ENCODE measurements at regions not wholly inside any gene's neighbourhood (a gene's known extent, or its start where the extent isn't known, plus 50 kb on each side); places are given as distances from the start of the nearest gene placed in this dataset.
A peak's percentile ranks its signal among the peaks of the same experiment; 100 is the strongest.
"Not testable (repeated sequence)": the region's sequence is repeated elsewhere in the genome, so short reads cannot be mapped to it uniquely, and the experiment has no call there.

GRCh38 chrX:140229191-140229590 is 263.9 kb upstream of the CXorf66 start:
- no peak for TF ChIP-seq ZNF121 (CRISPR knock-in tag; IDR thresholded peaks at IDR 0.05)
- no peak for TF ChIP-seq E2F4 (CRISPR knock-in tag; IDR thresholded peaks at IDR 0.05; ENCODE audit: borderline replicate concordance, low read depth)
- TF ChIP-seq, protein P1, sequence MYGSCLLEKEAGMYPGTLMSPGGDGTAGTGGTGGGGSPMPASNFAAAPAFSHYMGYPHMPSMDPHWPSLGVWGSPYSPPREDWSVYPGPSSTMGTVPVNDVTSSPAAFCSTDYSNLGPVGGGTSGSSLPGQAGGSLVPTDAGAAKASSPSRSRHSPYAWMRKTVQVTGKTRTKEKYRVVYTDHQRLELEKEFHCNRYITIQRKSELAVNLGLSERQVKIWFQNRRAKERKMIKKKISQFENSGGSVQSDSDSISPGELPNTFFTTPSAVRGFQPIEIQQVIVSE (CRISPR knock-in tag; IDR thresholded peaks at IDR 0.05; ENCODE audit: borderline replicate concordance) = no peak
- TF ChIP-seq MXD4 (CRISPR knock-in tag; IDR thresholded peaks at IDR 0.05; ENCODE audit: borderline replicate concordance) = no peak
- no peak for TF ChIP-seq FOXK1 (CRISPR knock-in tag; IDR thresholded peaks at IDR 0.05)
- TF ChIP-seq, protein P2, sequence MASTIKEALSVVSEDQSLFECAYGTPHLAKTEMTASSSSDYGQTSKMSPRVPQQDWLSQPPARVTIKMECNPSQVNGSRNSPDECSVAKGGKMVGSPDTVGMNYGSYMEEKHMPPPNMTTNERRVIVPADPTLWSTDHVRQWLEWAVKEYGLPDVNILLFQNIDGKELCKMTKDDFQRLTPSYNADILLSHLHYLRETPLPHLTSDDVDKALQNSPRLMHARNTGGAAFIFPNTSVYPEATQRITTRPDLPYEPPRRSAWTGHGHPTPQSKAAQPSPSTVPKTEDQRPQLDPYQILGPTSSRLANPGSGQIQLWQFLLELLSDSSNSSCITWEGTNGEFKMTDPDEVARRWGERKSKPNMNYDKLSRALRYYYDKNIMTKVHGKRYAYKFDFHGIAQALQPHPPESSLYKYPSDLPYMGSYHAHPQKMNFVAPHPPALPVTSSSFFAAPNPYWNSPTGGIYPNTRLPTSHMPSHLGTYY (CRISPR knock-in tag; IDR thresholded peaks at IDR 0.05) = no peak
- TF ChIP-seq, protein P3, sequence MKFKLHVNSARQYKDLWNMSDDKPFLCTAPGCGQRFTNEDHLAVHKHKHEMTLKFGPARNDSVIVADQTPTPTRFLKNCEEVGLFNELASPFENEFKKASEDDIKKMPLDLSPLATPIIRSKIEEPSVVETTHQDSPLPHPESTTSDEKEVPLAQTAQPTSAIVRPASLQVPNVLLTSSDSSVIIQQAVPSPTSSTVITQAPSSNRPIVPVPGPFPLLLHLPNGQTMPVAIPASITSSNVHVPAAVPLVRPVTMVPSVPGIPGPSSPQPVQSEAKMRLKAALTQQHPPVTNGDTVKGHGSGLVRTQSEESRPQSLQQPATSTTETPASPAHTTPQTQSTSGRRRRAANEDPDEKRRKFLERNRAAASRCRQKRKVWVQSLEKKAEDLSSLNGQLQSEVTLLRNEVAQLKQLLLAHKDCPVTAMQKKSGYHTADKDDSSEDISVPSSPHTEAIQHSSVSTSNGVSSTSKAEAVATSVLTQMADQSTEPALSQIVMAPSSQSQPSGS (CRISPR knock-in tag; IDR thresholded peaks at IDR 0.05; ENCODE audit: borderline replicate concordance, low read depth) = no peak
- TF ChIP-seq, protein P4, sequence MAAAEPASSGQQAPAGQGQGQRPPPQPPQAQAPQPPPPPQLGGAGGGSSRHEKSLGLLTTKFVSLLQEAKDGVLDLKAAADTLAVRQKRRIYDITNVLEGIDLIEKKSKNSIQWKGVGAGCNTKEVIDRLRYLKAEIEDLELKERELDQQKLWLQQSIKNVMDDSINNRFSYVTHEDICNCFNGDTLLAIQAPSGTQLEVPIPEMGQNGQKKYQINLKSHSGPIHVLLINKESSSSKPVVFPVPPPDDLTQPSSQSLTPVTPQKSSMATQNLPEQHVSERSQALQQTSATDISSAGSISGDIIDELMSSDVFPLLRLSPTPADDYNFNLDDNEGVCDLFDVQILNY (CRISPR knock-in tag; IDR thresholded peaks at IDR 0.05) = no peak
- no peak for TF ChIP-seq SP1 (CRISPR knock-in tag; conservative IDR thresholded peaks at IDR 0.05)
- no peak for TF ChIP-seq NFYB (CRISPR knock-in tag; conservative IDR thresholded peaks at IDR 0.05; ENCODE audit: low read depth)
- TF ChIP-seq JAZF1 (CRISPR knock-in tag; IDR thresholded peaks at IDR 0.05) = no peak
- POLR2A ChIA-PET = no interaction called here

DNA sequence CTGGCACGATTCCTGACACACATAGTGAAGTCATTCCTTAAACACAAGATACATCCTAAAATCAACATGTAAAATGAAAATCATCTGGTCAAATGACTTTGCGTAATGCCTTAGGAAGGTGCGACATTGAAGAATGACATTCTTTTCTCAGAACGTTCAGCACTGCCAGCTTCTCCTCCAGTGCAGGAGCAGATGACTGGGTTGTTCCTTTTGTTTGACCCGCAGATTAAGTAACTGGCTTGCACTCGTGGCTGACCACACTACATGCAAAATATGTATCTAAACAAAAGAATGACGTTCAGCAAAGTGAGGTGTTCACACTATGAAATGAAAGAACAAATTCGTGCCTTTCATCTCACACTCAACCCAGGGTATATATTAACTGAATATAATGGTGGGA is 260.7 kb upstream of the CXorf66 start:
- H3K27ac Mint-ChIP-seq; H3K4me3 Mint-ChIP-seq; H3K36me3 Mint-ChIP-seq; POLR2A ChIA-PET; H3K27me3 Mint-ChIP-seq (ENCODE audit: low read depth); CTCF ChIA-PET; ATAC-seq; DNase-seq (ENCODE audit: low spot score); H3K9me3 Mint-ChIP-seq: not testable (repeated sequence)
- peaks cover 22% of the 10 kb centered on the region for H3K4me1 Mint-ChIP-seq

More at GRCh38 chrX:140229191-140229590, 263.9 kb upstream of the CXorf66 start:
- ATAC-seq = peak; percentile 88
- H3K4me1 Mint-ChIP-seq = peaks cover 12% of the 10 kb centered on the region
- no peak overlapping the region for H3K4me3 Mint-ChIP-seq
- peaks cover 13% of the 10 kb centered on the region for H3K36me3 Mint-ChIP-seq
- H3K27ac Mint-ChIP-seq = peak overlapping the region; percentile 85
- CTCF ChIA-PET = no interaction called here
- peaks cover 17% of the 10 kb centered on the region for H3K9me3 Mint-ChIP-seq
- H3K27me3 Mint-ChIP-seq (ENCODE audit: low read depth) = no peaks in the 10 kb centered on the region
- DNase-seq (ENCODE audit: low spot score) = no peak

DNA sequence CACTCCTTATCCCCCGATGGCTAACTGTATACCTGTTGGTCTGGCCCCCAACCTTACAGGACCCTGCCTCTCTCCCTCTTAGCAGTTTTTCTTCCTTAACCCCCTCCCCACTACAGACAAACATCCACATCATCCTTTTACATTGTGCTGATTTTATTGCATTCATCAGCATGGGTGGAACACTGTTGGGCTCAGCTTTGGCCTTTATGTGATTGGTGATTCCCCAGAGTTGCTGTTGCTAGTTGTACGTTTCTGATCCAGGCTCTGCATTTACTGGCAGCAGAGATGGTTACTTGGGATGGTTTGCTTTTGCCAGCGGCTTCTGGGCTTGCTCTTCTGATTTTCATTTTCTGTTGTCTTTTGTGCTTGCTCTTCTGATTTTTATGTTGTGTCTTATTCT is 250.6 kb upstream of the CXorf66 start:
- ATAC-seq; H3K27ac Mint-ChIP-seq; POLR2A ChIA-PET; H3K36me3 Mint-ChIP-seq; H3K9me3 Mint-ChIP-seq; DNase-seq (ENCODE audit: low spot score); H3K4me3 Mint-ChIP-seq; H3K4me1 Mint-ChIP-seq; H3K27me3 Mint-ChIP-seq (ENCODE audit: low read depth); CTCF ChIA-PET: not testable (repeated sequence)

- POLR2A ChIA-PET; CTCF ChIA-PET; H3K27me3 Mint-ChIP-seq (ENCODE audit: low read depth); H3K36me3 Mint-ChIP-seq; H3K4me1 Mint-ChIP-seq; H3K9me3 Mint-ChIP-seq; H3K4me3 Mint-ChIP-seq; H3K27ac Mint-ChIP-seq: not testable (repeated sequence)
- DNase-seq (ENCODE audit: low spot score) (peak; percentile 26), ATAC-seq (peak; percentile 86)
Measured at GRCh38 chrX:140214518-140214917, 249.2 kb upstream of the CXorf66 start.

- DNase-seq (ENCODE audit: low spot score) (no peak), ATAC-seq (no peak)
- Mint-ChIP-seq H3K4me1 (peaks cover 9% of the 10 kb centered on the region), H3K27ac (no peak overlapping the region), H3K36me3 (no peaks in the 10 kb centered on the region), H3K4me3 (no peak overlapping the region), H3K9me3 (peaks cover 3% of the 10 kb centered on the region; the same call in 1 of the 2 replicates), H3K27me3 (ENCODE audit: low read depth) (no peaks in the 10 kb centered on the region)
- TF ChIP-seq ZNF232 (CRISPR knock-in tag; IDR thresholded peaks at IDR 0.05) = no peak
- TF ChIP-seq, protein P5, sequence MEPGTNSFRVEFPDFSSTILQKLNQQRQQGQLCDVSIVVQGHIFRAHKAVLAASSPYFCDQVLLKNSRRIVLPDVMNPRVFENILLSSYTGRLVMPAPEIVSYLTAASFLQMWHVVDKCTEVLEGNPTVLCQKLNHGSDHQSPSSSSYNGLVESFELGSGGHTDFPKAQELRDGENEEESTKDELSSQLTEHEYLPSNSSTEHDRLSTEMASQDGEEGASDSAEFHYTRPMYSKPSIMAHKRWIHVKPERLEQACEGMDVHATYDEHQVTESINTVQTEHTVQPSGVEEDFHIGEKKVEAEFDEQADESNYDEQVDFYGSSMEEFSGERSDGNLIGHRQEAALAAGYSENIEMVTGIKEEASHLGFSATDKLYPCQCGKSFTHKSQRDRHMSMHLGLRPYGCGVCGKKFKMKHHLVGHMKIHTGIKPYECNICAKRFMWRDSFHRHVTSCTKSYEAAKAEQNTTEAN (CRISPR knock-in tag; IDR thresholded peaks at IDR 0.05) = no peak
- TF ChIP-seq, protein P2 (CRISPR knock-in tag; IDR thresholded peaks at IDR 0.05) = no peak
- TF ChIP-seq, protein P6, sequence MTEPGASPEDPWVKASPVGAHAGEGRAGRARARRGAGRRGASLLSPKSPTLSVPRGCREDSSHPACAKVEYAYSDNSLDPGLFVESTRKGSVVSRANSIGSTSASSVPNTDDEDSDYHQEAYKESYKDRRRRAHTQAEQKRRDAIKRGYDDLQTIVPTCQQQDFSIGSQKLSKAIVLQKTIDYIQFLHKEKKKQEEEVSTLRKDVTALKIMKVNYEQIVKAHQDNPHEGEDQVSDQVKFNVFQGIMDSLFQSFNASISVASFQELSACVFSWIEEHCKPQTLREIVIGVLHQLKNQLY (CRISPR knock-in tag; IDR thresholded peaks at IDR 0.05) = no peak
- TF ChIP-seq ZNF219 (CRISPR knock-in tag; IDR thresholded peaks at IDR 0.05; ENCODE audit: borderline replicate concordance) = no peak
- CTCF ChIA-PET = no interaction called here
- POLR2A ChIA-PET = no interaction called here
Measured at GRCh38 chrX:140206657-140207056, 241.3 kb upstream of the CXorf66 start.

All from WTC11 (cell line).